HCT116 (cell line): ENCODE measurements at regions not wholly inside any gene's neighbourhood (a gene's known extent, or its start where the extent isn't known, plus 50 kb on each side); places are given as distances from the start of the nearest gene placed in this dataset.

ENCODE experiments used
- CEBPB ChIP-seq: IDR thresholded peaks from 2 replicates; pipeline ENCODE4 v1.6.1; 2012; ENCODE audit warnings: low read depth
- EZH2 ChIP-seq: fragments of 200-600 bp; sonication (generic); IDR thresholded peaks from 2 replicates; pipeline ENCODE4 v1.6.1; 2017; ENCODE audit warnings: antibody characterized with exemption, mixed run types
- EZH2phosphoT487 ChIP-seq: fragments of 200-600 bp; IDR thresholded peaks from 2 replicates; pipeline ENCODE4 v1.6.1; 2018; ENCODE audit warnings: antibody characterized with exemption, borderline replicate concordance
- POLR2A ChIP-seq: IDR thresholded peaks from 2 replicates; pipeline ENCODE4 v1.7.0; 2011; ENCODE audit warnings: borderline replicate concordance; ENCODE audit not compliant: insufficient read depth, insufficient read length; ENCODE audit errors: extremely low read depth
- POLR2AphosphoS5 ChIP-seq: IDR thresholded peaks from 2 replicates; pipeline ENCODE4 v1.6.1; 2011; ENCODE audit warnings: mild to moderate bottlenecking, low read depth, low read length, moderate library complexity
- SRF ChIP-seq: IDR thresholded peaks from 2 replicates; pipeline ENCODE4 v1.6.1; 2012; ENCODE audit warnings: low read depth
- TF ChIP-seq, protein P1 (sequence below), 3 experiments: fragments of 200-600 bp in 1 of 3; sonication (generic) in 1 of 3; IDR thresholded peaks in 2 of 3; conservative IDR thresholded peaks in 1 of 3; 2 replicates each; pipeline ENCODE4 v1.5.1; 2012 to 2017; ENCODE audit warnings: low read depth in 2 of 3, low read length in 2 of 3, antibody characterized with exemption in 1 of 3, borderline replicate concordance in 1 of 3, control low read depth in 1 of 3, mild to moderate bottlenecking in 1 of 3, mixed read lengths in 1 of 3, mixed run types in 1 of 3, moderate library complexity in 1 of 3; ENCODE audit not compliant: insufficient read depth in 1 of 3

DNA sequence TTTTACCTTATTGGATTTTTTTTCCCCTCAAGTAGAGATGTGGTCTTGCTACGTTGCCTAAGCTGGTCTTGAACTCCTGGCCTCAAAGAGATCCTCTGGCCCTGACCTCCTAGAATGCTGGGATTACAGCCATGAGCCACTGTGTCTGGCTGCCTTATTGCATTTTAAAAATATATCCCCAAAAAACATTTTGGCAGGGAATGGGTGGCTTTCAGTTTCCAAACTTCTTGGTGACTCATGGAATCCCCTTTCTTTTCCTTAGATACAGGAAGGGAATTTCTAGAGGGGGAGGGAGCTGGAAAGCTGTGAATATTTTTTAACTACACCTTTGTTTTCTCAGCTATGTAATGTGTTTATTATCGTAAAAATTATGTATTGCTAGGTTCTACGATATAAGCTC is 73.3 kb downstream of the SNRPE start:
- TF ChIP-seq, protein P1, sequence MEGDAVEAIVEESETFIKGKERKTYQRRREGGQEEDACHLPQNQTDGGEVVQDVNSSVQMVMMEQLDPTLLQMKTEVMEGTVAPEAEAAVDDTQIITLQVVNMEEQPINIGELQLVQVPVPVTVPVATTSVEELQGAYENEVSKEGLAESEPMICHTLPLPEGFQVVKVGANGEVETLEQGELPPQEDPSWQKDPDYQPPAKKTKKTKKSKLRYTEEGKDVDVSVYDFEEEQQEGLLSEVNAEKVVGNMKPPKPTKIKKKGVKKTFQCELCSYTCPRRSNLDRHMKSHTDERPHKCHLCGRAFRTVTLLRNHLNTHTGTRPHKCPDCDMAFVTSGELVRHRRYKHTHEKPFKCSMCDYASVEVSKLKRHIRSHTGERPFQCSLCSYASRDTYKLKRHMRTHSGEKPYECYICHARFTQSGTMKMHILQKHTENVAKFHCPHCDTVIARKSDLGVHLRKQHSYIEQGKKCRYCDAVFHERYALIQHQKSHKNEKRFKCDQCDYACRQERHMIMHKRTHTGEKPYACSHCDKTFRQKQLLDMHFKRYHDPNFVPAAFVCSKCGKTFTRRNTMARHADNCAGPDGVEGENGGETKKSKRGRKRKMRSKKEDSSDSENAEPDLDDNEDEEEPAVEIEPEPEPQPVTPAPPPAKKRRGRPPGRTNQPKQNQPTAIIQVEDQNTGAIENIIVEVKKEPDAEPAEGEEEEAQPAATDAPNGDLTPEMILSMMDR (IDR thresholded peaks at IDR 0.05 in 2 of 3, conservative IDR thresholded peaks at IDR 0.05 in 1 of 3; ENCODE audit: borderline replicate concordance in 1 of 3, insufficient read depth in 1 of 3, low read depth in 2 of 3, low read length in 2 of 3), result no peak
- TF ChIP-seq POLR2AphosphoS5, result no peak
- no peak for TF ChIP-seq POLR2A
- no peak for TF ChIP-seq CEBPB
- no peak for TF ChIP-seq EZH2phosphoT487
- no peak for TF ChIP-seq SRF
- no peak for TF ChIP-seq EZH2
